ENCODE measurements at regions not wholly inside any gene's neighbourhood (a gene's known extent, or its start where the extent isn't known, plus 50 kb on each side); places are given as distances from the start of the nearest gene placed in this dataset.

GRCh38 chr13:47144782-47145181 is 247.9 kb upstream of the HTR2A start:
- DNase-seq: no peak
- WGBS, 3 donors: 89 to 100% (median 95%) methylated on average over 1 of the region's 1 CpG
- H3K27me3 ChIP-seq (ENCODE audit: insufficient read depth in 3 of 3, low read length in 2 of 3): no peaks in the 10 kb centered on the region
- intact Hi-C loops (cut with DNase I): no loop called here
- H3K4me1 ChIP-seq: no peaks in the 10 kb centered on the region
- H3K36me3 ChIP-seq (ENCODE audit: insufficient read depth in 1 of 2, low read depth in 1 of 2): no peaks in the 10 kb centered on the region
- TF ChIP-seq, protein P1, sequence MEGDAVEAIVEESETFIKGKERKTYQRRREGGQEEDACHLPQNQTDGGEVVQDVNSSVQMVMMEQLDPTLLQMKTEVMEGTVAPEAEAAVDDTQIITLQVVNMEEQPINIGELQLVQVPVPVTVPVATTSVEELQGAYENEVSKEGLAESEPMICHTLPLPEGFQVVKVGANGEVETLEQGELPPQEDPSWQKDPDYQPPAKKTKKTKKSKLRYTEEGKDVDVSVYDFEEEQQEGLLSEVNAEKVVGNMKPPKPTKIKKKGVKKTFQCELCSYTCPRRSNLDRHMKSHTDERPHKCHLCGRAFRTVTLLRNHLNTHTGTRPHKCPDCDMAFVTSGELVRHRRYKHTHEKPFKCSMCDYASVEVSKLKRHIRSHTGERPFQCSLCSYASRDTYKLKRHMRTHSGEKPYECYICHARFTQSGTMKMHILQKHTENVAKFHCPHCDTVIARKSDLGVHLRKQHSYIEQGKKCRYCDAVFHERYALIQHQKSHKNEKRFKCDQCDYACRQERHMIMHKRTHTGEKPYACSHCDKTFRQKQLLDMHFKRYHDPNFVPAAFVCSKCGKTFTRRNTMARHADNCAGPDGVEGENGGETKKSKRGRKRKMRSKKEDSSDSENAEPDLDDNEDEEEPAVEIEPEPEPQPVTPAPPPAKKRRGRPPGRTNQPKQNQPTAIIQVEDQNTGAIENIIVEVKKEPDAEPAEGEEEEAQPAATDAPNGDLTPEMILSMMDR (IDR thresholded peaks at IDR 0.05): no peak
- H3K9me3 ChIP-seq: no peaks in the 10 kb centered on the region
- no peak overlapping the region for H3K27ac ChIP-seq
- no peak overlapping the region for H3K4me3 ChIP-seq
- no peak for ATAC-seq

GRCh38 chr13:47142105-47142504 is 245.3 kb upstream of the HTR2A start:
- no peak overlapping the region for H3K27ac ChIP-seq
- intact Hi-C loops (cut with DNase I): no loop called here
- ATAC-seq: no peak
- TF ChIP-seq, protein P1 (IDR thresholded peaks at IDR 0.05): no peak
- H3K4me3 ChIP-seq: no peak overlapping the region
- WGBS, 3 donors: 33 to 38% (median 36%) methylated on average over 2 of the region's 2 CpGs
- H3K36me3 ChIP-seq (ENCODE audit: insufficient read depth in 1 of 2, low read depth in 1 of 2): no peaks in the 10 kb centered on the region
- H3K27me3 ChIP-seq (ENCODE audit: insufficient read depth in 3 of 3, low read length in 2 of 3): no peaks in the 10 kb centered on the region
- no peak for DNase-seq
- H3K4me1 ChIP-seq: no peaks in the 10 kb centered on the region
- H3K9me3 ChIP-seq: no peaks in the 10 kb centered on the region

DNA sequence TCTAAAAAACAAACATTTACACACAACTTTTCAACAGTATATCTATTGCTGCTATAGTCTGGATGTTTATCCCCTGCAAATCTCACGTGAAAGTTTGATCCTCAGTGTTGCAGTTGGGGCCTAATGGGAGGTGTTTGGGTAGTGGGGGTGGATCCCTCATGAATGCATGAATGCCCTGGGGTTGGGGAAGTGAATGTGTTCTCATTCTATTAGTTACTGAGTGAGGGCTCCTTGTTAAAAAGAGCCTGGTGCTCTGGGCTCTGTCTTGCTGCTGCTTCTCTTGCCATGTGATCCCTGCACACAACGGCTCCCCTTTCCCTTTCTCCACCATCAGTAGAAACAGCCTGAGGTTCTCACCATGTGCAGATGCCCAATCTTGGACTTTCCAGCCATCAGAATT is 242.7 kb upstream of the HTR2A start:
- 43 to 52% (median 46%) methylated on average over 2 of the region's 2 CpGs for WGBS, 3 donors
- TF ChIP-seq, protein P1 (IDR thresholded peaks at IDR 0.05): no peak
- Histone ChIP-seq H3K4me1 (no peaks in the 10 kb centered on the region), H3K4me3 (no peak overlapping the region), H3K27me3 (ENCODE audit: insufficient read depth in 3 of 3, low read length in 2 of 3) (no peaks in the 10 kb centered on the region), H3K9me3 (no peaks in the 10 kb centered on the region), H3K27ac (no peak overlapping the region), H3K36me3 (ENCODE audit: insufficient read depth in 1 of 2, low read depth in 1 of 2) (no peaks in the 10 kb centered on the region)
- intact Hi-C loops (cut with DNase I): no loop called here
- DNase-seq: no peak
- ATAC-seq: no peak

GRCh38 chr13:47136504-47136941 is 239.7 kb upstream of the HTR2A start:
- Histone ChIP-seq H3K27me3 (ENCODE audit: insufficient read depth in 3 of 3, low read length in 2 of 3) (no peaks in the 10 kb centered on the region), H3K4me3 (no peak overlapping the region), H3K9me3 (no peaks in the 10 kb centered on the region), H3K27ac (no peak overlapping the region), H3K36me3 (ENCODE audit: insufficient read depth in 1 of 2, low read depth in 1 of 2) (no peaks in the 10 kb centered on the region), H3K4me1 (no peaks in the 10 kb centered on the region)
- ATAC-seq: no peak
- WGBS, 3 donors: 67 to 79% (median 74%) methylated on average over 1 of the region's 1 CpG
- DNase-seq: no peak
- TF ChIP-seq, protein P1 (IDR thresholded peaks at IDR 0.05): no peak
- intact Hi-C loops (cut with DNase I): no loop called here

DNA sequence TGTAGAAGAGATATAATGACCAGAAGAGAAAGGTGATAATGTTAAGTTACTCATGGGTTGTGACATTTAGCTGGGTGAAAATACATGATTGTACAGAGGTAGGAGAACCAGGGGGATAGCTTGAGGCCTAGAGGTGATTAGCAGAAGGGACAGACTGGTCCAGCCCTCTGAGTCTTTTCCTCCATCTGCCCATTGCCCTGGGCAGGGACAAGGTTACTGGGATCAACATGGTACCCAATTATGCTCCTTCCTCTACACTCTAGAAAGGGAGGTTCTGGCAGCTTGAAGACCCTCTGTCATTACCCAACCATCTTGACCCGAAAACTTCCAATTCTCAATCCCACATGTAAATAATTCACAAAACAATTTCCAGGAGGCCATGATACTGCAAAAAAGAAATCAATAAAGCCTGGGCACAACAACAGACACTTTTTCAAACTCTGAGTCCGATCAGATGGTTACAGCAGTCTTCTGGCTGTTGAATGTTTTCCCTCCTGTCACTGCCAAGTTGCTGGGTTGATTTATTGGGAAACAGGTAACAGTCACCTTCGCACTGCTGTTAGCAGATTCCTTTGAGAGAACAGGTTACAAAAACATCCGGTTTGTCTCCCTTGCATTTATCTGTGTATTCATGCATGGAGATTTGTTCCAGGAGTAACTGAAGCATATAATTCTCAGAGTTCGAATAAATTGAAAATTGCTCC is 239.1 kb upstream of the HTR2A start:
- intact Hi-C loops (cut with DNase I): no loop called here
- TF ChIP-seq, protein P1 (IDR thresholded peaks at IDR 0.05): no peak
- WGBS, 3 donors: 64 to 75% (median 66%) methylated on average over 5 of the region's 5 CpGs

More for the DNA sequence above, 239.1 kb upstream of the HTR2A start:
- Histone ChIP-seq H3K4me1 (no peaks in the 10 kb centered on the region), H3K27me3 (ENCODE audit: insufficient read depth in 3 of 3, low read length in 2 of 3) (no peaks in the 10 kb centered on the region), H3K36me3 (ENCODE audit: insufficient read depth in 1 of 2, low read depth in 1 of 2) (no peaks in the 10 kb centered on the region), H3K9me3 (no peaks in the 10 kb centered on the region), H3K4me3 (no peak overlapping the region), H3K27ac (no peak overlapping the region)
- no peak for ATAC-seq
- no peak for DNase-seq

All from psoas muscle (tissue), 7 donors.